GM12878 (cell line): ENCODE measurements at regions not wholly inside any gene's neighbourhood (a gene's known extent, or its start where the extent isn't known, plus 50 kb on each side); places are given as distances from the start of the nearest gene placed in this dataset.
A peak's percentile ranks its signal among the peaks of the same experiment; 100 is the strongest.

Experiments used
- ATAC-seq: fragments of 200-7000 bp; cut with Tn5 transposase; 3 replicates; pipeline ENCODE4 v1.9.1; 2020; ENCODE audit warnings: mild to moderate bottlenecking, moderate library complexity
- BruUV-seq: library from RNA; stranded (reverse); fragments of 400-500 nt; replicated peaks from 2 replicates; lab custom pipeline; 2021; lab: Mats Ljungman, UMichigan
- CTCF ChIA-PET: fragments of 300-600 bp; sonication (Branson Sonifier 250); formaldehyde crosslinking; extraction: SDS; loops from one replicate; lab custom pipeline; 2021; ENCODE audit warnings: inconsistent platforms; lab: Yijun Ruan, JAX
- POLR2A ChIA-PET: fragments of 350-600 bp; formaldehyde crosslinking; extraction: SDS; loops from one replicate; lab custom pipeline; 2021; ENCODE audit warnings: inconsistent platforms; lab: Charles Lee
- RAD21 ChIA-PET: fragments of 300-600 bp; sonication (Branson Sonifier 250); formaldehyde crosslinking; loops from one replicate; lab custom pipeline; 2023; ENCODE audit warnings: antibody characterized with exemption; ENCODE audit not compliant: unreplicated experiment; lab: Charles Lee
- SMC1A ChIA-PET: fragments of 300-600 bp; sonication (Branson Sonifier 250); formaldehyde crosslinking; loops from one replicate; lab custom pipeline; 2023; ENCODE audit not compliant: unreplicated experiment, uncharacterized antibody; lab: Charles Lee
- DNase-seq: peaks from one replicate; pipeline ENCODE4 v3.0.0-alpha.2; 2011; ENCODE audit warnings: low read depth, low spot score
- FAIRE-seq: peaks from 3 replicates; lab custom pipeline; 2011; peaks lifted over from hg19 to GRCh38; lab: Jason Lieb, UNC
- H2AFZ ChIP-seq: 2 replicates; pipeline ENCODE4 v1.6.0; 2011; ENCODE audit warnings: low read depth, low read length, control low read depth; ENCODE audit not compliant: control insufficient read depth
- H3K27ac ChIP-seq: 2 replicates; pipeline ENCODE4 v1.5.1; 2011; ENCODE audit warnings: control low read depth; ENCODE audit not compliant: control insufficient read depth, insufficient read depth
- H3K27me3 ChIP-seq, 2 experiments: replicated peaks in 1 of 2; 2 replicates each; pipeline versions ENCODE4 v1.6.0 to v1.6.1; 2011; ENCODE audit warnings: low read length in 1 of 2; ENCODE audit not compliant: control insufficient read depth in 2 of 2, insufficient read depth in 2 of 2
- H3K36me3 ChIP-seq, 2 experiments: 2 replicates each; pipeline ENCODE4 v1.5.1; 2011; ENCODE audit warnings: low read length in 1 of 2; ENCODE audit not compliant: control insufficient read depth in 2 of 2, insufficient read depth in 2 of 2
- H3K4me1 ChIP-seq: 2 replicates; pipeline ENCODE4 v1.6.1; 2011; ENCODE audit warnings: mild to moderate bottlenecking, low read length, moderate library complexity, mixed read lengths; ENCODE audit not compliant: control insufficient read depth, insufficient read depth
- H3K4me2 ChIP-seq: 2 replicates; pipeline ENCODE4 v1.6.0; 2011; ENCODE audit warnings: control low read depth; ENCODE audit not compliant: control insufficient read depth, insufficient read depth
- H3K4me3 ChIP-seq: fragments of 200-600 bp; sonication (generic); 2 replicates; pipeline ENCODE4 v1.5.1; 2016
- H3K79me2 ChIP-seq: 2 replicates; pipeline ENCODE4 v1.6.0; 2011; ENCODE audit warnings: low read length; ENCODE audit not compliant: control insufficient read depth, insufficient read depth
- H3K9ac ChIP-seq: 2 replicates; pipeline ENCODE4 v1.8.0; 2011; ENCODE audit warnings: low read length, control low read depth, mixed read lengths; ENCODE audit not compliant: control insufficient read depth, insufficient read depth
- H3K9me3 ChIP-seq: replicated peaks from 3 replicates; pipeline ENCODE4 v1.5.1; 2011; ENCODE audit warnings: mild to moderate bottlenecking, low read length; ENCODE audit not compliant: control insufficient read depth, insufficient read depth
- H4K20me1 ChIP-seq: 2 replicates; pipeline ENCODE4 v1.6.0; 2011; ENCODE audit not compliant: control insufficient read depth, insufficient read depth
- ASH2L ChIP-seq: fragments of 300-600, 200-600 bp; sonication (generic); IDR thresholded peaks from 2 replicates; pipeline ENCODE4 v1.6.1; 2017; ENCODE audit warnings: low read depth, mild to moderate bottlenecking, borderline replicate concordance
- ATF3 ChIP-seq: IDR thresholded peaks from 2 replicates; pipeline ENCODE4 v1.6.1; 2011; ENCODE audit warnings: low read depth, mild to moderate bottlenecking, low read length, moderate library complexity, borderline replicate concordance; ENCODE audit errors: extremely low read depth
- CBX3 ChIP-seq: fragments of 200-600 bp; sonication (generic); IDR thresholded peaks from 2 replicates; pipeline ENCODE4 v1.6.1; 2016; ENCODE audit warnings: low read depth, borderline replicate concordance
- DPF2 ChIP-seq: fragments of 450-650 bp; IDR thresholded peaks from 2 replicates; pipeline ENCODE4 v1.6.1; 2017; ENCODE audit warnings: mild to moderate bottlenecking
- ELK1 ChIP-seq: IDR thresholded peaks from 2 replicates; pipeline ENCODE4 v1.6.1; 2012; ENCODE audit warnings: low read depth, low read length, improper control_type of control experiment
- EP300 ChIP-seq, 2 experiments: fragments of 150-350 bp in 1 of 2; IDR thresholded peaks; 2 replicates each; pipeline ENCODE4 v1.6.1; 2011 to 2012; ENCODE audit warnings: low read depth in 2 of 2, low read length in 2 of 2, borderline replicate concordance in 1 of 2, improper control_type of control experiment in 1 of 2, inconsistent platforms in 1 of 2; ENCODE audit not compliant: control insufficient read depth in 1 of 2
- IKZF2 ChIP-seq, 2 experiments: fragments of 450-650 bp; IDR thresholded peaks; 2 replicates each; pipeline ENCODE4 v1.6.1; 2017; ENCODE audit warnings: mild to moderate bottlenecking in 2 of 2, moderate library complexity in 2 of 2
- IRF4 ChIP-seq: IDR thresholded peaks from 2 replicates; pipeline ENCODE4 v1.6.1; 2011; ENCODE audit warnings: low read depth, low read length
- JUND ChIP-seq: IDR thresholded peaks from 2 replicates; pipeline ENCODE4 v1.6.1; 2012; ENCODE audit warnings: low read depth, mild to moderate bottlenecking, low read length, improper control_type of control experiment, moderate library complexity
- MTA2 ChIP-seq: fragments of 450-650 bp; IDR thresholded peaks from 2 replicates; pipeline ENCODE4 v1.6.1; 2016; ENCODE audit warnings: low read depth, mild to moderate bottlenecking, moderate library complexity
- NR2C1 ChIP-seq: fragments of 450-650 bp; IDR thresholded peaks from 2 replicates; pipeline ENCODE4 v1.6.1; 2017; ENCODE audit warnings: antibody characterized with exemption, mild to moderate bottlenecking, moderate library complexity
- NR2F1 ChIP-seq: fragments of 450-650 bp; conservative IDR thresholded peaks from 2 replicates; pipeline ENCODE4 v1.6.1; 2017; ENCODE audit warnings: mild to moderate bottlenecking
- RELB ChIP-seq: fragments of 450-650 bp; IDR thresholded peaks from 2 replicates; pipeline ENCODE4 v1.6.1; 2017; ENCODE audit warnings: low read depth, mild to moderate bottlenecking, moderate library complexity
- SP1 ChIP-seq: IDR thresholded peaks from one replicate; pipeline ENCODE4 v1.6.1; 2011; ENCODE audit warnings: low read depth, low read length
- TARDBP ChIP-seq: IDR thresholded peaks from 2 replicates; pipeline ENCODE4 v1.6.1; 2016; ENCODE audit warnings: borderline replicate concordance
- ZNF384 ChIP-seq: IDR thresholded peaks from 2 replicates; pipeline ENCODE4 v1.6.1; 2012; ENCODE audit warnings: low read depth, mild to moderate bottlenecking, low read length, improper control_type of control experiment, borderline replicate concordance
- ZNF592 ChIP-seq: fragments of 450-650 bp; IDR thresholded peaks from 2 replicates; pipeline ENCODE4 v1.6.1; 2017; ENCODE audit warnings: mild to moderate bottlenecking, moderate library complexity
- WGBS: methylation state at CpG from one replicate; pipeline ENCODE4 v1.1.6; 2016; ENCODE audit warnings: low lambda C conversion rate; ENCODE audit not compliant: insufficient replicate concordance, insufficient coverage; ENCODE audit errors: missing lambda C conversion rate; 5-methylcytosine and 5-hydroxymethylcytosine counted together
- in situ Hi-C: fragments of 300-500 bp; cut with MboI; formaldehyde crosslinking; loops from 9 replicates; pipeline ENCODE4 v1.14.3; 2018; ENCODE audit warnings: mixed read lengths
- intact Hi-C: fragments of 100-400 bp; cut with micrococcal nuclease; formaldehyde crosslinking; loops from one replicate; pipeline ENCODE4 v1.14.2; 2022; ENCODE audit not compliant: unreplicated experiment

GRCh38 chr3:90056281-90057032 is 949.0 kb downstream of the EPHA3 start:
- Histone ChIP-seq H3K36me3 (no peaks in the 10 kb centered on the region), H4K20me1 (no peaks in the 10 kb centered on the region), H2AFZ (no peak overlapping the region), H3K27me3 (no peaks in the 10 kb centered on the region), H3K9me3 (no peaks in the 10 kb centered on the region), H3K4me3 (no peak overlapping the region), H3K4me2 (no peak overlapping the region), H3K79me2 (no peaks in the 10 kb centered on the region), H3K9ac (no peak overlapping the region), H3K27ac (no peak overlapping the region), H3K4me1 (no peaks in the 10 kb centered on the region)
- CTCF ChIA-PET, result interaction anchor here (1.2 to 3.7 kb wide), 6 partner anchors 9 to 48 kb away, joined by 3 to 31 read pairs (median 7); no protein-coding TSS in a partner anchor
- intact Hi-C loops (no loop called here), in situ Hi-C loops (no loop called here)
- SMC1A ChIA-PET, result interaction anchor here (0.7 to 8.7 kb wide), 17 partner anchors 10 to 364 kb away, joined by 3 to 105 read pairs (median 9); no protein-coding TSS in a partner anchor
- POLR2A ChIA-PET, result no interaction called here
- DNase-seq, result no peak
- peak; percentile 76 for ATAC-seq
- no TSS peak for BruUV-seq
- RAD21 ChIA-PET, result interaction anchor here (0.8 to 4.5 kb wide), 12 partner anchors 12 to 877 kb away, joined by 3 to 31 read pairs (median 4); no protein-coding TSS in a partner anchor
- WGBS, result 0% methylated on average over 2 of the region's 2 CpGs
- no peak for FAIRE-seq
- TF ChIP-seq EP300 (IDR thresholded peaks at IDR 0.05; ENCODE audit: borderline replicate concordance in 1 of 2, control insufficient read depth in 1 of 2, low read depth in 2 of 2, low read length in 2 of 2) (0 out of 4 replicates have a peak, but pooled peaks of 1 of the 2 experiments have one; percentile 33), SP1 (no peak), ELK1 (no peak), CBX3 (no peak), NR2F1 (no peak), ATF3 (no peak), DPF2 (peak; percentile 27; the same call in 1 of the 2 replicates), ASH2L (no peak), IKZF2 (IDR thresholded peaks at IDR 0.05) (peak; percentile 43 to 63; a peak in 2 of 4 replicates), NR2C1 (no peak), MTA2 (peak; percentile 72; the same call in 1 of the 2 replicates), ZNF384 (no peak), JUND (no peak), IRF4 (no peak), TARDBP (no peak), ZNF592 (no peak), RELB (peak; percentile 71)
